Tibial nerve (tissue), 3 donors: ENCODE measurements at regions not wholly inside any gene's neighbourhood (a gene's known extent, or its start where the extent isn't known, plus 50 kb on each side); places are given as distances from the start of the nearest gene placed in this dataset.

Source experiments
- CTCF ChIP-seq, 5 experiments: fragments of 200-600 bp in 3 of 5; fragments of 450-650 bp in 2 of 5; sonication (generic) in 3 of 5; IDR thresholded peaks; one replicate each; pipeline ENCODE4 v1.5.1; 2016 to 2019; ENCODE audit warnings: antibody characterized with exemption in 5 of 5, mild to moderate bottlenecking in 3 of 5, moderate library complexity in 2 of 5
- POLR2A ChIP-seq, 2 donors: fragments of 450-650 bp; IDR thresholded peaks; one replicate each; pipeline ENCODE4 v1.6.1; 2017; ENCODE audit warnings: antibody characterized with exemption in 2 of 2, mild to moderate bottlenecking in 2 of 2, moderate library complexity in 2 of 2

- TF ChIP-seq POLR2A (IDR thresholded peaks at IDR 0.05): no peak
- no peak for TF ChIP-seq CTCF (IDR thresholded peaks at IDR 0.05)
Measured at GRCh38 chr2:150409196-150409595, 78.3 kb downstream of the RND3 start.
